ENCODE measurements at regions not wholly inside any gene's neighbourhood (a gene's known extent, or its start where the extent isn't known, plus 50 kb on each side); places are given as distances from the start of the nearest gene placed in this dataset.

GRCh38 chr11:37500425-37500824 lies 902.4 kb upstream of the RAG2 start:
- Histone ChIP-seq H3K9me3 (ENCODE audit: control insufficient read depth in 1 of 2, insufficient read depth in 1 of 2, low read depth in 1 of 2, low read length in 2 of 2) (peaks cover 6 to 23% of the 10 kb centered on the region in 2 experiments; a peak in 3 of 4 replicates), H4K20me1 (ENCODE audit: insufficient read depth) (no peaks in the 10 kb centered on the region), H3K79me2 (ENCODE audit: insufficient read depth, low read length) (no peaks in the 10 kb centered on the region), H3K4me3 (replicated peaks in 1 of 2; ENCODE audit: low read depth in 1 of 2, low read length in 2 of 2) (no peak overlapping the region), H3K36me3 (ENCODE audit: control insufficient read depth in 1 of 2, insufficient read depth in 2 of 2, low read length in 2 of 2) (no peaks in the 10 kb centered on the region), H2AFZ (ENCODE audit: low read depth, low read length, poor library complexity, severe bottlenecking) (no peak overlapping the region), H3K4me2 (ENCODE audit: low read length) (no peak overlapping the region), H3K9me2 (ENCODE audit: insufficient read depth) (no peaks in the 10 kb centered on the region), H3K27me3 (ENCODE audit: insufficient read depth, low read length) (no peaks in the 10 kb centered on the region), H3K9ac (ENCODE audit: low read length) (no peak overlapping the region), H3K4me1 (ENCODE audit: control insufficient read depth in 1 of 2, insufficient read depth in 2 of 2, low read length in 2 of 2) (no peaks in the 10 kb centered on the region), H3K27ac (ENCODE audit: low read depth, low read length) (no peak overlapping the region)
- DNase-seq (ENCODE audit: low read depth, low spot score) (no peak), ATAC-seq (no peak)
- BruUV-seq (replicated peaks) = no TSS peak
- intact Hi-C loops (cut with micrococcal nuclease) = no loop called here
- POLR2A ChIA-PET = no interaction called here
- RAD21 ChIA-PET (ENCODE audit: low non-redundant PET in 1 of 2, low total read pairs in 2 of 2, uncharacterized antibody in 2 of 2, unreplicated experiment in 2 of 2) = no interaction called here
- TF ChIP-seq SP1 (IDR thresholded peaks at IDR 0.05; ENCODE audit: low read depth) (no peak), TCF7L2 (IDR thresholded peaks at IDR 0.05; ENCODE audit: borderline replicate concordance, extremely low read depth, insufficient read depth, insufficient read length) (no peak), ZNF274 (IDR thresholded peaks at IDR 0.05; ENCODE audit: low read depth, low read length) (no peak), EGR1 (IDR thresholded peaks at IDR 0.05; ENCODE audit: low read depth) (no peak), EZH2phosphoT487 (IDR thresholded peaks at IDR 0.05; ENCODE audit: borderline replicate concordance) (no peak), CEBPB (IDR thresholded peaks at IDR 0.05; ENCODE audit: low read depth) (no peak), ATF3 (IDR thresholded peaks at IDR 0.05) (no peak), JUND (IDR thresholded peaks at IDR 0.05) (no peak), YY1 (IDR thresholded peaks at IDR 0.05; ENCODE audit: extremely low read depth, insufficient replicate concordance, low read depth, low read length) (no peak)
- CTCF ChIA-PET = no interaction called here

GRCh38 chr11:37497326-37497725 lies 899.3 kb upstream of the RAG2 start:
- intact Hi-C loops (cut with micrococcal nuclease) = no loop called here
- no peaks in the 10 kb centered on the region for H3K79me2 ChIP-seq (ENCODE audit: insufficient read depth, low read length)
- ATAC-seq (no peak), DNase-seq (ENCODE audit: low read depth, low spot score) (no peak)
- H3K4me1 ChIP-seq (ENCODE audit: control insufficient read depth in 1 of 2, insufficient read depth in 2 of 2, low read length in 2 of 2) = no peaks in the 10 kb centered on the region; a peak in 1 of 4 replicates
- no peak overlapping the region for H3K9ac ChIP-seq (ENCODE audit: low read length)
- no peaks in the 10 kb centered on the region for H3K36me3 ChIP-seq (ENCODE audit: control insufficient read depth in 1 of 2, insufficient read depth in 2 of 2, low read length in 2 of 2)
- CTCF ChIA-PET = no interaction called here
- H3K9me3 ChIP-seq (ENCODE audit: control insufficient read depth in 1 of 2, insufficient read depth in 1 of 2, low read depth in 1 of 2, low read length in 2 of 2) = peaks cover 0 to 11% of the 10 kb centered on the region in 2 experiments; a peak in 3 of 4 replicates
- H3K27me3 ChIP-seq (ENCODE audit: insufficient read depth, low read length) = no peaks in the 10 kb centered on the region
- no peak overlapping the region for H2AFZ ChIP-seq (ENCODE audit: low read depth, low read length, poor library complexity, severe bottlenecking)
- POLR2A ChIA-PET = no interaction called here
- RAD21 ChIA-PET (ENCODE audit: low non-redundant PET in 1 of 2, low total read pairs in 2 of 2, uncharacterized antibody in 2 of 2, unreplicated experiment in 2 of 2) = no interaction called here
- no peaks in the 10 kb centered on the region for H4K20me1 ChIP-seq (ENCODE audit: insufficient read depth)
- no peak overlapping the region for H3K4me3 ChIP-seq (replicated peaks in 1 of 2; ENCODE audit: low read depth in 1 of 2, low read length in 2 of 2)
- no peaks in the 10 kb centered on the region for H3K9me2 ChIP-seq (ENCODE audit: insufficient read depth)
- BruUV-seq (replicated peaks) = no TSS peak
- no peak overlapping the region for H3K4me2 ChIP-seq (ENCODE audit: low read length)
- no peak overlapping the region for H3K27ac ChIP-seq (ENCODE audit: low read depth, low read length)
- TF ChIP-seq ATF3 (IDR thresholded peaks at IDR 0.05) = no peak
- no peak for TF ChIP-seq SRF (IDR thresholded peaks at IDR 0.05; ENCODE audit: low read depth)
- no peak for TF ChIP-seq ELF1 (IDR thresholded peaks at IDR 0.05; ENCODE audit: borderline replicate concordance, low read depth)
- TF ChIP-seq EGR1 (IDR thresholded peaks at IDR 0.05; ENCODE audit: low read depth) = no peak
- TF ChIP-seq CTCF (IDR thresholded peaks at IDR 0.05 in 2 of 3, conservative IDR thresholded peaks at IDR 0.05 in 1 of 3; ENCODE audit: borderline replicate concordance in 1 of 3, insufficient read depth in 1 of 3, low read depth in 2 of 3, low read length in 2 of 3) = no peak
- no peak for TF ChIP-seq CEBPB (IDR thresholded peaks at IDR 0.05; ENCODE audit: low read depth)
- TF ChIP-seq REST (IDR thresholded peaks at IDR 0.05; ENCODE audit: low read depth) = no peak
- no peak for TF ChIP-seq MAX (IDR thresholded peaks at IDR 0.05)
- no peak for TF ChIP-seq EZH2 (IDR thresholded peaks at IDR 0.05)
- no peak for TF ChIP-seq POLR2A (IDR thresholded peaks at IDR 0.05; ENCODE audit: borderline replicate concordance, extremely low read depth, insufficient read depth, insufficient read length)
